CD4-positive, alpha-beta memory T cell (primary cell): ENCODE measurements at regions not wholly inside any gene's neighbourhood (a gene's known extent, or its start where the extent isn't known, plus 50 kb on each side); places are given as distances from the start of the nearest gene placed in this dataset.
"Not testable (repeated sequence)": the region's sequence is repeated elsewhere in the genome, so short reads cannot be mapped to it uniquely, and the experiment has no call there.

ENCODE experiments used
- CTCF ChIA-PET: fragments of 350-600 bp; sonication (Branson Sonifier 250); formaldehyde crosslinking; loops from one replicate; lab custom pipeline; 2021; ENCODE audit warnings: inconsistent platforms; ENCODE audit not compliant: partially characterized antibody; lab: Charles Lee
- POLR2A ChIA-PET: fragments of 350-600 bp; sonication (Branson Sonifier 250); formaldehyde crosslinking; loops from one replicate; lab custom pipeline; 2021; ENCODE audit not compliant: partially characterized antibody; lab: Charles Lee
- DNase-seq, 5 donors: peaks; one replicate each; pipeline versions ENCODE4 v3.0.0 to v3.0.0-alpha.2; 2020 to 2022; ENCODE audit warnings: mixed read lengths in 1 of 5
- H3K27ac ChIP-seq: one replicate; pipeline ENCODE4 v1.7.0; 2013; ENCODE audit warnings: low read depth, low read length
- H3K27me3 ChIP-seq: 2 replicates; pipeline ENCODE4 v1.7.0; 2013; ENCODE audit warnings: mild to moderate bottlenecking, low read length, moderate library complexity; ENCODE audit not compliant: insufficient read depth
- H3K36me3 ChIP-seq: 2 replicates; pipeline ENCODE4 v1.7.0; 2013; ENCODE audit warnings: mild to moderate bottlenecking, low read length, moderate library complexity; ENCODE audit not compliant: insufficient read depth
- H3K4me1 ChIP-seq: 2 replicates; pipeline ENCODE4 v1.7.0; 2013; ENCODE audit warnings: mild to moderate bottlenecking, low read length, moderate library complexity; ENCODE audit not compliant: insufficient read depth
- H3K4me3 ChIP-seq, 2 donors: one replicate each; pipeline ENCODE4 v1.7.0; 2013; ENCODE audit warnings: low read length in 2 of 2, mild to moderate bottlenecking in 1 of 2
- H3K9me3 ChIP-seq, 2 donors: one replicate each; pipeline ENCODE4 v1.7.0; 2013; ENCODE audit warnings: low read length in 2 of 2, control low read depth in 1 of 2; ENCODE audit not compliant: control insufficient read depth in 1 of 2
- H3K27ac Mint-ChIP-seq, 7 donors: one replicate each; pipeline ENCODE4 v1.8.0; 2020 to 2021; ENCODE audit warnings: mixed read lengths in 7 of 7, mild to moderate bottlenecking in 6 of 7, inconsistent platforms in 3 of 7, moderate library complexity in 3 of 7
- H3K27me3 Mint-ChIP-seq, 2 donors: one replicate each; pipeline ENCODE4 v1.8.0; 2020 to 2021; ENCODE audit warnings: mixed read lengths in 2 of 2
- H3K36me3 Mint-ChIP-seq, 2 donors: one replicate each; pipeline ENCODE4 v1.8.0; 2020 to 2021; ENCODE audit warnings: mixed read lengths in 2 of 2, inconsistent platforms in 1 of 2, mild to moderate bottlenecking in 1 of 2
- H3K4me1 Mint-ChIP-seq, 4 donors: one replicate each; pipeline ENCODE4 v1.8.0; 2020 to 2021; ENCODE audit warnings: mixed read lengths in 4 of 4, mild to moderate bottlenecking in 1 of 4
- H3K4me3 Mint-ChIP-seq, 8 donors: one replicate each; pipeline ENCODE4 v1.8.0; 2020 to 2021; ENCODE audit warnings: mixed read lengths in 8 of 8, mild to moderate bottlenecking in 7 of 8, moderate library complexity in 6 of 8, inconsistent platforms in 3 of 8
- H3K9me3 Mint-ChIP-seq, 8 donors: one replicate each; pipeline ENCODE4 v1.8.0; 2020 to 2021; ENCODE audit warnings: mixed read lengths in 8 of 8, mild to moderate bottlenecking in 5 of 8, inconsistent platforms in 3 of 8, moderate library complexity in 1 of 8
- intact Hi-C: fragments of 100-400 bp; cut with micrococcal nuclease; formaldehyde crosslinking; loops from one replicate; pipeline ENCODE4 v1.15.1; 2023

GRCh38 chr2:120649381-120649780 lies 86.3 kb upstream of the GLI2 start:
- CTCF ChIA-PET, H3K4me3 Mint-ChIP-seq, DNase-seq, H3K27me3 Mint-ChIP-seq, H3K4me1 ChIP-seq, intact Hi-C loops, H3K36me3 ChIP-seq, H3K27ac ChIP-seq, H3K27ac Mint-ChIP-seq, H3K36me3 Mint-ChIP-seq, H3K4me1 Mint-ChIP-seq, H3K4me3 ChIP-seq, POLR2A ChIA-PET, H3K9me3 ChIP-seq, H3K27me3 ChIP-seq: not testable (repeated sequence)
- H3K9me3 Mint-ChIP-seq, result peaks cover 4 to 37% (median 28%) of the 10 kb centered on the region in 8 donors

- H3K27me3 Mint-ChIP-seq, result peaks cover 2 to 8% of the 10 kb centered on the region in 2 donors
- H3K4me1 ChIP-seq, result no peaks in the 10 kb centered on the region
- no peak overlapping the region for H3K4me3 Mint-ChIP-seq
- peaks cover 4 to 37% (median 28%) of the 10 kb centered on the region in 8 donors for H3K9me3 Mint-ChIP-seq
- DNase-seq, result no peak
- H3K36me3 ChIP-seq, result no peaks in the 10 kb centered on the region
- H3K27ac ChIP-seq, result no peak overlapping the region
- H3K27ac Mint-ChIP-seq, result no peak overlapping the region
- H3K4me3 ChIP-seq, result no peak overlapping the region
- no peaks in the 10 kb centered on the region for H3K9me3 ChIP-seq
- ChIA-PET POLR2A (no interaction called here), CTCF (interaction anchor here (1.5 kb wide), 1 partner anchor 31 kb away, joined by 5 read pairs; no protein-coding TSS in a partner anchor)
- no peaks in the 10 kb centered on the region for H3K4me1 Mint-ChIP-seq
- H3K36me3 Mint-ChIP-seq, result no peaks in the 10 kb centered on the region
- no peaks in the 10 kb centered on the region for H3K27me3 ChIP-seq
- intact Hi-C loops, result no loop called here
Measured at GRCh38 chr2:120650022-120650644, 85.5 kb upstream of the GLI2 start.

GRCh38 chr2:120651818-120652217 lies 83.8 kb upstream of the GLI2 start:
- H3K9me3 Mint-ChIP-seq, result peaks cover 4 to 37% (median 28%) of the 10 kb centered on the region in 8 donors
- H3K27me3 Mint-ChIP-seq, result peaks cover 4 to 12% of the 10 kb centered on the region in 2 donors
- no peak overlapping the region for H3K4me3 ChIP-seq
- H3K4me3 Mint-ChIP-seq, result no peak overlapping the region
- H3K36me3 Mint-ChIP-seq, result no peaks in the 10 kb centered on the region
- intact Hi-C loops, result no loop called here
- ChIA-PET CTCF (no interaction called here), POLR2A (no interaction called here)
- H3K27ac Mint-ChIP-seq, result no peak overlapping the region
- no peaks in the 10 kb centered on the region for H3K4me1 ChIP-seq
- H3K27ac ChIP-seq, result no peak overlapping the region
- no peaks in the 10 kb centered on the region for H3K27me3 ChIP-seq
- no peaks in the 10 kb centered on the region for H3K9me3 ChIP-seq
- H3K36me3 ChIP-seq, result no peaks in the 10 kb centered on the region
- no peak for DNase-seq
- H3K4me1 Mint-ChIP-seq, result no peaks in the 10 kb centered on the region

- no peak overlapping the region for H3K27ac ChIP-seq
- H3K4me1 ChIP-seq, result no peaks in the 10 kb centered on the region
- Mint-ChIP-seq H3K4me3 (no peak overlapping the region), H3K4me1 (no peaks in the 10 kb centered on the region), H3K36me3 (no peaks in the 10 kb centered on the region), H3K27ac (no peak overlapping the region), H3K27me3 (peaks cover 4 to 15% of the 10 kb centered on the region in 2 donors), H3K9me3 (peaks cover 4 to 37% (median 27%) of the 10 kb centered on the region in 8 donors)
- DNase-seq, result no peak
- POLR2A ChIA-PET, result no interaction called here
- intact Hi-C loops, result no loop called here
- no peak overlapping the region for H3K4me3 ChIP-seq
- H3K9me3 ChIP-seq, result no peaks in the 10 kb centered on the region
- CTCF ChIA-PET, result interaction anchor here (2.0 kb wide), 1 partner anchor 24 kb away, joined by 4 read pairs; no protein-coding TSS in a partner anchor
- H3K36me3 ChIP-seq, result no peaks in the 10 kb centered on the region
- H3K27me3 ChIP-seq, result no peaks in the 10 kb centered on the region
Measured at GRCh38 chr2:120653046-120653445, 82.6 kb upstream of the GLI2 start.

GRCh38 chr2:120653871-120654270 lies 81.8 kb upstream of the GLI2 start:
- H3K36me3 ChIP-seq, result no peaks in the 10 kb centered on the region
- POLR2A ChIA-PET, result no interaction called here
- Mint-ChIP-seq H3K9me3 (peaks cover 4 to 37% (median 27%) of the 10 kb centered on the region in 8 donors), H3K27ac (no peak overlapping the region), H3K27me3 (peaks cover 6 to 18% of the 10 kb centered on the region in 2 donors), H3K4me1 (no peaks in the 10 kb centered on the region), H3K36me3 (no peaks in the 10 kb centered on the region), H3K4me3 (no peak overlapping the region)
- no peak overlapping the region for H3K27ac ChIP-seq
- intact Hi-C loops, result no loop called here
- H3K4me1 ChIP-seq, result no peaks in the 10 kb centered on the region
- H3K4me3 ChIP-seq, result no peak overlapping the region
- no peaks in the 10 kb centered on the region for H3K27me3 ChIP-seq
- no peaks in the 10 kb centered on the region for H3K9me3 ChIP-seq
- CTCF ChIA-PET, result interaction anchor here (2.0 kb wide), 1 partner anchor 24 kb away, joined by 4 read pairs; no protein-coding TSS in a partner anchor
- DNase-seq, result no peak

GRCh38 chr2:120654381-120655134 lies 81.1 kb upstream of the GLI2 start:
- Mint-ChIP-seq H3K4me3 (no peak overlapping the region), H3K4me1 (no peaks in the 10 kb centered on the region), H3K27ac (no peak overlapping the region), H3K36me3 (no peaks in the 10 kb centered on the region), H3K9me3 (peaks cover 4 to 31% (median 22%) of the 10 kb centered on the region in 8 donors), H3K27me3 (peaks cover 6 to 23% of the 10 kb centered on the region in 2 donors)
- intact Hi-C loops, result no loop called here
- no peak for DNase-seq
- Histone ChIP-seq H3K27ac (no peak overlapping the region), H3K36me3 (no peaks in the 10 kb centered on the region), H3K4me1 (no peaks in the 10 kb centered on the region), H3K27me3 (no peaks in the 10 kb centered on the region), H3K9me3 (no peaks in the 10 kb centered on the region), H3K4me3 (no peak overlapping the region)
- ChIA-PET CTCF (no interaction called here), POLR2A (no interaction called here)

GRCh38 chr2:120656273-120656950 lies 79.3 kb upstream of the GLI2 start:
- no peaks in the 10 kb centered on the region for H3K27me3 ChIP-seq
- no peak overlapping the region for H3K4me3 ChIP-seq
- ChIA-PET CTCF (no interaction called here), POLR2A (no interaction called here)
- Mint-ChIP-seq H3K27ac (no peak overlapping the region), H3K4me1 (no peaks in the 10 kb centered on the region), H3K27me3 (peaks cover 6 to 21% of the 10 kb centered on the region in 2 donors), H3K9me3 (peaks cover 0 to 17% (median 5%) of the 10 kb centered on the region in 8 donors), H3K36me3 (no peaks in the 10 kb centered on the region), H3K4me3 (no peak overlapping the region)
- H3K9me3 ChIP-seq, result no peaks in the 10 kb centered on the region
- intact Hi-C loops, result no loop called here
- no peaks in the 10 kb centered on the region for H3K36me3 ChIP-seq
- H3K4me1 ChIP-seq, result no peaks in the 10 kb centered on the region
- no peak for DNase-seq
- no peak overlapping the region for H3K27ac ChIP-seq
